ENCODE measurements at regions not wholly inside any gene's neighbourhood (a gene's known extent, or its start where the extent isn't known, plus 50 kb on each side); places are given as distances from the start of the nearest gene placed in this dataset.
A peak's percentile ranks its signal among the peaks of the same experiment; 100 is the strongest.
"Not testable (repeated sequence)": the region's sequence is repeated elsewhere in the genome, so short reads cannot be mapped to it uniquely, and the experiment has no call there.

DNA sequence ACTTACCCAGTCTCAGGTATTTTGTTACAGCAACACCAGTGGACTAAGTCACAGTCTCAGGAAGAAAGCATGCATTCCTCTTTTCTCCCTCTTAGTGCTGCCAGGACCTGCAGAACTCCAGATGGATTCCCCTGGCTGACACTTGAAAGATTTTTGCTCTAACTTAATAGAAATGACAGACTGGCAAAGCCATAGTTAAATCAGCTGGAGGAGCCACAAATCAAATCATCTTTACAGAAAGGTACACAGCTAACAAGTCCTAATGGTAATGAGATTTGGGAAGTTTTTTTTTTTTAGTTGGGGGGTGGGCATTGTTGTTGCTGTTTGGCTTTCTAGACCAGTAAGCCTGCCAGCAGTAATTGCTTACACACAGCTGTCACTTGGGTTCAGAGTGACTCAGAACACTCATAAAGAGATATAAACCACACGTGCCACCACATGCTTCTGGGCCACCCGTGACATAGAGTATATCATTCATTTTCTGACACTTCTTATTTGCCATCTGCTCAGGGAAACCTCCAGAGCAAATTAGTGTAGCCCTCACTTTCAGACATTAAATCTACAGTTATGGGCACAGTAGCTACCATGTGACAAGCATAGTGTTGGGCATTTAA lies 72.4 kb downstream of the FH start:
- no peak for DNase-seq

DNA sequence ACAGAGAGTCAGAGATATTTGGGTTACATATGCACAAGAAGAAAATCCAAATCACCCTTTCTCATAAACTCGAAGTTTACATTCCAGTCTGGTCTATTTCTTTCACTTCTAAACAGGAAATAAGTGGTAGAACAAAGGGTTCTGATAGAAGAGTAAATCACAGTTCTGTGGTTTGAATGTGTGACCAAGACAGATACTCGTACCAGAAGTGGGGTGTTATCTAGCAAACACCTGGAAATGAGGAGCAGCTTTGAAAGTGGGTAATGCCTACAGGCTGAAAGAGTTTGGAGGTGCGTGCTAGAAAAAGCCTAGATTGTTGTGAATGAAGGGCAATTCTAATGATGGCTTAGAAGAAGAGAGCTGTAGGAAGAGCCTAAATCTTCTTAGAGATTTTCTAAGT lies 74.7 kb downstream of the FH start:
- no peak for DNase-seq

DNA sequence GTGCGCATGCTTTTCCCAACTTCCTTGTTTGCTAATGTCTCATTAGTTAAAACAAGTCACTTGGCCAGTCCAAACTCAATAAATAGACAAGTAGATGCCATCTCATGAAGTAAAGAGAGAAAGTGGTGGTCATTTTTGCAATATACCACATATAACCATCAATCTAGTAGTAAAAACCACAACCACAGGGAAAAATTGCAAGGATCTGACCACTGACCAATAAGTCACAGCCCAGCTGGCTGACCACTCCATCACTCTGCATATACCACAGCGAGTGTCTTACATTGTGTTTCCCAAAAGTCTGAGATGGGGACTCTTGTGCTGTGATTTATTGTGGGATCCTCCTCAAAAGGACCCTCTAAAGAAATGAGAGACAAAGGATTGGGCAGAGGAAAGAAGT lies 76.0 kb downstream of the FH start:
- DNase-seq, result no peak

DNA sequence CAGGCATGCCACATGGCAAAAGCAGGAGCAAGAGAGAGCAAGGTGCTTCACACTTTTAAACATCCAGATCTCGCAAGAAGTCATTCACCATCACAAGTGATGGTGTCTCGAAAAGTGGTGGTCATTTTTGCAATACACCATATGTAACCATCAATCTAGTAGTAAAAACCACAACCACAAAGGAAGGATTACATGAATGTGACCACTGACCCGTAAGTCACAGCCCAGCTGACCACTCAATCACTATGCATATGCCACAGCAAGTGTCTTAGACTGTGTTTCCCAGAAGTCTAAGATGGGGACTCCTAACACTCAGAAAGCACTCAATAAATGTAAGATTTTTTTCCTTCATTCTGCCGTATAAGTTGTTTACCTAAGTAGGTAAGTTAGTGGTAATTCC lies 76.9 kb downstream of the FH start:
- no peak for DNase-seq

DNA sequence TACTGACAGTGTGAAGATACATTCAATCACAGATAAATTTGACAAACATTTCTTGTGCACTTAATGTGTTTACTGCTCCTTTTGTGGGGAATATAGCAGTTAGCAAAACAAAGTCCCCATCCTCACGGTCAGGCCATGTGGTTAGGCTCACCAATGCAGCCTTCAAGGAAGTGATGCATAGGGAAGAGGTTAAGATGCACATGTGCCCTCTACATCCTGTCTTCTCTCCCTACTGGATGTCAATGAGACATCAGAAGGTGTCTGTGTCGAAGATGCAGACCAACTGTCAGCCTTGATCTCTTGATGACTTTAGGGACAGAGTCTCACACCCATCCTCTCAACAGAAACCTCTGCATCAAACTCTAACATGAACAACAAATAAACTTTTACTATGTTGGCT lies 78.7 kb downstream of the FH start:
- no peak for DNase-seq

DNA sequence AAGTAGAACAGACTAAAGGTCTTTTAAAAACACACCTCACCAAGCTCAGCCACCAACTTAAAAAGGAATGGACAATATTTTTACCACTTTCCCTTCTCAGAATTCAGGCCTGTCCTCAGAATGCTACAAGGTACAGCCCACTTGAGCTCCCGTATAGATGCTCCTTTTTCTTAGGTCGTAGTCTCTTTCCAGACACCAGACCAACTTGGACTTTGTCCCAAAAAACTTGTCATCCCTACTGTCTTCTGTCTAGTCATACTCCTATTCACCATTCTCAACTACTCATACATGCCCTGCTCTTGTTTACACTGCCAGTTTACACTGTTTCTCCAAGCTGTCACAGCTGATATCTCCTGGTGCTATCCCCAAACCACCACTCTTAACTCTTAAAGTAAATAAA lies 80.9 kb downstream of the FH start:
- not testable (repeated sequence) for DNase-seq

DNA sequence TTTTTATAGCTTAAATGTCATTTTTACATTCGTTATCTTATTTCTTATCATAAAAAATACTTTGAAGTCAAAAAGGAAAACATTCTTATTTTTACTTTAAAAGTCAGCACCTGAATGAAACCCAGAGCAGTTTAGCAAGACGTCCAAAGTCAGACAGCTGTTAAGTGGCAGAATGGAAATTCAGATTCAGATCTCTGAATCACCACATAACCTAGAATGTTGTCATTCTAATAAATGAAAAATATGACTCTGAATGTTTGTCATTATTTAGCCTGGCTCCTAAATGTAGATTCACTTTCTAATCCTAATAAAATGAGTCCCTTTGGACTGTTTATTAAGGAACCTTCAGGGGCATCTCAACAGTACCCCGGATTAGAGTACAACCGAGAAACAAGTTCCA lies 75.2 kb upstream of the RGS7 start:
- DNase-seq, result no peak

DNA sequence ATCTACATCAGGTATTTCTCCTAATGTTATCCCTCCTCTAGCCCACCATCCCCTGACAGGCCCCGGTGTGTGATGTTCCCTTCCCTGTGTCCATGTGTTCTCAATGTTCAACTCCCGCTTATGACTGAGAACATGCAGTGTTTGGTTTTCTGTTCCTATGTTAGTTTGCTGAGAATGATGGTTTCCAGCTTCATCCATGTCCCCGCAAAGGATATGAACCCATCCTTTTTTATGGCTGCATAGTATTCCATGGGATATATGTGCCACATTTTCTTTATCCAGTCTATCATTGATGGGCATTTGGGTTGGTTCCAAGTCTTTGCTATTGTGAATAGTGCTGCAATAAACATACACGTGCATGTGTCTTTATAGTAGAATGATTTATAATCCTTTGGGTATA lies 68.1 kb upstream of the RGS7 start:
- not testable (repeated sequence) for DNase-seq

DNA sequence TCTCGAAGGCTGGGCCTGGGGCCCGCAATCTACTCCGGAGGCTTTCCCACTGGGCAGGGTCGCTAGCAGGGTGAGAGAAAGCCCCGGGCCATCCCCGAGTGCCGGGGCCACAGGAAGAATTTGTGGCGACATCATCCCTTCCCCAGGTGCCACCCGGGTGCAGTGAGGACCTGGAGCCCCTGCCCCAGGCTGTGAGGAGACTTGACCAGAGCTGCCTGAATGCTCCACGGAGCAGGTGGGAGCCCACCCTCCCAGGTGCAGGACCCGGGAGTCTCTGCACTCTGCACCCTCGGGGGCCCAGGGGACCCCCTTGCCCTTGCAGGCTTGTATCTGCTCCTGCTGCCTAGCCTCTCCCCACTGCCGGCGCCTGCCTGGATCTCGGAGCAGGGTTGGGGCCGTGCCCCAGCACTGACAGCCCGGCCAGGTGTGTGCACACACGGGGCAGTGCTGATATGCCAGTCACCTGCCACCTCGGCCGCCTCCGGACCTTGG lies 67.5 kb upstream of the RGS7 start:
- no peak for DNase-seq

DNA sequence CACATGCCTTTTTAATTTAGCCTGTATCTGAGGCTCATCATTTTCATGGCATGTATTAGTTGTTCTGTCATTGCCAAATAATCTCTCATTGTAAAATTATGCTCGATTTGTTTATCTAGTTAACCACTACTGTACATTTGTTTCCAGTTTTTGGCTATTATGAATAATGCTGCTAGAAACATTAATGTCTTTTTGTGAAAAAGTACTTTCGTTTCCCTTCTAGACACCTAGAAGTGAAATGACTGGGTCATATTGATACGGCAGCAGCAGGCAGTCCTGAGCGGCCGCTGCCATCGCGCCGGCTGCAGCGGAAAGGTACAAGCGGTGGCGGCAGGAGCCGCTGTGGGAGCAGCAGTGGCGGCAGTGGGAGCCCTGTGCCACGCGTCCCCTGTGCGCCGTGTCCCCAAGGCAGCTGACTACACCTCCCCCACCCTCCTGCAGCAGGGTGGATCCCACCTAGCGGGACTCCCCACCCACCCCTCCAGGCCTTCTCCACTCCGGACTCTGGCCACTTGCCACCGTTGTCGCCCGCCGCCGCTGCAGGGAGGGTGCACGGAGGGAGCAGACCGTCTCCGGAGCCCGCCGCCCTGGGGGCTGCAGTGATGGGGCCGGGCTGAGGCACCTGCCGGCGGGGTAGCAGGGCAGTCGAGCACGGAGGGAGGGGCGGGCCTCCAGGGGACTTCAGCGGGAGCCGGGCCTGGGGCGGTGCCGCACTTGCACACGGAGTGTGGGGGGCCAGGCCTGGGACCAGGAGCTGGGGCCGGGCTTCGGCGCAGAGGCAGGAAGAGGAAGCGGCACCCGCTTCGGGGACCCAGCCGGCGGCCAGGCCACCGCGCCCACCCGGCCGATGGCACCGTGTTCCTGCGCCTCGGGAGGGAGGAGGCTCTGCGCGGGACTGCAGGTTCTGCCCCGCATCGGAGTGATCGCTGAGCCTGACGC lies 66.8 kb upstream of the RGS7 start:
- DNase-seq, result peak; percentile 16

DNA sequence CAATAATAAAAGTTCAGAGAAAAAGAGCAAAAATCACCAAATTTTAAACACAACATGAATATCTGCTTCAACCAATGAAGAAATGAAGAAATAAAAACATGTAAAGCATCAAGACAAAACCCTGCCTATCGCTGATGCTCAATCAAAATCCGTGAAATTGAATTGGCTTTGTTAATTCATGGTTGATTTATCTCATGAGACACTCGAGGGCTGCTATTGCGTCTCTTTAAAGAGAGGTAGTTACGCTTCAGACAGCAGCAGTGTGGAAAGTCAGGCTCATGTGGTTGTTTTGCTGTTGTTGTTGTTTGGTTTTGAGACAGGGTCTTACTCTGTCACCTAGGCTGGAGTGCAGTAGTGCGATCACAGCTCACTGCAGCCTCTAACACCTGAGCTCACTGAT lies 65.5 kb upstream of the RGS7 start:
- no peak for DNase-seq

DNA sequence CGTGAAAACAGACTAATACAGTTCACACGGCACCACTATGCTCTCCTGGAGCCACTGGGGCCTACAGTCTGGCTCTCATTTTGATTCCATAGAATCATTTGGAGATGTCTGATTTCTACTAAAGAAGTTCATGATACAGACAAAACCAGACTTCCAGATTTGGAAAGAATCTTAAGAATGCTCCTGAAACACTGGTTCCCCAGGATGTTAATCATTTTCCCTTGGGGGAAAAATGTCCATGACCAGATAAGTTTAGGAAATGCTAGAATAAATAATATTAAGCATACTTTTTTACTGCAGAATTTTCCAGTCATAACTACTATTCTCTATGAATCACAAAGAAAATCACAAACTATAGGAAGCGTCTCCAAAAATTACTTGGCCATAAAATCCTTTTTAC lies 63.0 kb upstream of the RGS7 start:
- no peak for DNase-seq

DNA sequence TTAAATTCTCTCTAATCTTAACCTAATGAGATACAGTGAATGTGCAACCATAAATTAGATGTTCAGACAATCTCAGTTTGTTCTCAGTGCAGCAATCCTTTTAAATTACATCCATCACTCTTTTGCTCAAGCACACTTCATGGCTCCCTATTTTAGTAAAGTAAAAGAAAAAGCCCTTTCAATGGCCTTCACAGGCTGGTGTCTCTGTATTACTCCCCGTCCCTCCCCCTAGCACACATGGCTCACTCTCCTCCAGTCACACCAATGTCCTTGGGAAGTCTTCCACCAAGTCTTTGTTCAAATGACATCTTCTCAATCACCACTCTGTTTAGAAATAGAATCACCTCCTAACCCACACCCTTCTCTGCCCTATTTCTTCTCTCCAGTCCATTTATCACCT lies 60.3 kb upstream of the RGS7 start:
- DNase-seq, result no peak

DNA sequence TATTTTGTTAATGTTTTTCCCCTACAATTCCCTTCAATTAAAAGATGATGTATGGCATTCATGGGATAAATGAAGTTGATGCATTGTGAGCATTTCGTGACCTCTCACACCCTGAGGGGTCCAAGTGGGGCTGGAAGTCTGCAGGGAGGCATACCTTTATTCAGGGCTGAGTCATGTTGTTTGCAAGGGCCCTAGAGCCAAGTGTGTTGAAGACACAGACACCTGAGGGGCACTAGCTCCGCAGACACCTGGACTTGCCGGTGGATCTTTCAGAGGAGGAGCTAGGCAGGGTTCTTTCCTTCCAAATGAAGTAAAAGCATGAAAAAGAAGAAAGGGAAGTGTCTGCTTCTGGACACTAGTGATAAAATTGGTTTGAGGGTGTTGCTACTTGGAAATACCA lies 57.0 kb upstream of the RGS7 start:
- no peak for DNase-seq

DNA sequence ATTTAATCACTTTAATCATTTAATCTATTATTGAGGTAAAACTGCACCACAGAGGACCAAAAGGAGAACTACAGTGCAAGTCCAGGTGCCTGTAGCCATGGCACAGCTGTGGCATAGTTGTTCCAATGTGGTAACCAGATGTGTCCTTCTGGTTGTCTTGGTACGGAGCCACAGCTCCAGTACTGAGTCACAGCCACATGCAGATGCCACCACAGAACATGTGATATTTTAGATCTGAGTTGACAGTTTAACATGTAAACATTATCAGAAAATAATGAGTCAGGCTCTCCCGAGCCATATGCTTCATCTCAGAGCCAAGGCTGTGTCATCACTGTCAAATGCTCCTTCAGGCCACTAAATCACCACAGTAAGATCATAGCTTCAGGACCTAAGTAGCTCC lies 56.4 kb upstream of the RGS7 start:
- no peak for DNase-seq

DNA sequence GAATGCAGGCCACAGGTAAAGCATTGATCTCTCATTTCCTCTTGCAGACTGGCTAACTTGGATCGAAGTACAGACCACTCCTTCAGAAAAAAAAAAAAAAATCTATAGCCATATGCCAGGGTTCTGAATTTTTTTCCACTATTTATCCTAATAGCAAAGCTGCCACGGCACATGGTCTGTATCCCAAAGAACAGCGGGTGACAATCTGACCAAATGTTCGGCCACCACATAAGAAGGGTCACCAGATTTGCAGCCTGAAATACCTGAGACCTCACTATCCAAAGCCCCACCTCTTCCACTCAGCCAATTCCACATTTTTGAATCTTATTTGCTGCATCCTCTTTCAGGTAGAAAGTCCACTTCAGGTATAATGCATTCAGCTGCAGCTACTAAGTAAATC lies 55.6 kb upstream of the RGS7 start:
- DNase-seq, result no peak

DNA sequence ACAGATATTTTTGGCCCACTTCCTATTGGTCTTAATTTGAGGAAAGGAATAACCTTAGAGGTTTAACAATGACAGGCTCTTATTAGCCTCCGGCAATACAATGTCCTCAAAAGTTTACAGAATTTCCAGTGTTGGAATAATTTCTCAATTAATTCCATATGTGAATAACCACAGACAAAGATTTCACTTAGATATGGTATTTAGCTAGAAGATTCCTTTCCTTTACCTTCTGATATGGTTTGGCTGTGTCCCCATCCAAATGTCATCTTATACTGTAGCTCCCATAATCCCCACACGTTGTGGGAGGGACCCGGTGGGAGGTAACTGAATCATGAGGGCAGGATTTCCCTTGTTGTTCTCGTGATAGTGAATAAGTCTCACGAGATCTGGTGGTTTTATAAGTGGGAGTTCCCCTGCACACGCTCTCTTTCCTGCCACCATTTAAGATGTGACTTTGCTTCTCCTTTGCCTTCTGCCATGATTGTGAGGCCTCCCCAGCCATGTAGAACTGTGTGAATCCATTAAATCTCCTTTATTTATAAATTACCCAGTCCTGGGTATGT lies 54.9 kb upstream of the RGS7 start:
- no peak for DNase-seq

DNA sequence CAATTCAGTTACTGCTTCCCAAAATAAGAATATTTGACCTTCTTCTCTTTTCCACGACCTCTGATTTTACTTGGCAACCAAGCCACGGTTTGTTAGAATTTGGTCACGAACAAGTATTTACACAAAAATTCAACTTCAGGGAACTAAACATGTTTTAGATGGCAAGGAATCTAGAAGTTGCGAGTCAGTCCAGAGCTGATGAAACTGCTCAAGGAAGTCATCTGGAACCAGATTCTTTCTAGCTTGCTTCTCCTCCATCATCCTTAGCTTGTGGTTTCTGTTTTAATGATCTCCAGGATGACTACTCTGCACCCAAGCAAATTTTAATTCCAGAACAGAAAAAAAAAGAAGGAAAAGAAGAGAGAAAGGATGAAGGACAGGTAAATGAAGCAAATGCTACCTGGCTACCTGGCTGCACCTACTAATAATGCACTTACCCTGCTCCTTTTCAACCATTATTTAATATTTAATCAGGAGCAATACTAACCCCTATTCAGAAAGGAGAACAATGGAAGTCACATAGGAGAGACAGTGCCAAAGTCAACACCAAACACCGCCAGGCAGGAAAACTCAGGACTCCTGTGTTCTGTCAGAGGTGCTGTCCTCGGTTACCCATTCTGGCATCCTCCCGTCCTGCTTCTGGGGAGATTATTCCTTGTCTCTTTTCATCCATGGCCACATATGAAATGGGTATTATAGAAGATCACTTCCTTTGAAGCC lies 54.2 kb upstream of the RGS7 start:
- DNase-seq, result no peak

DNA sequence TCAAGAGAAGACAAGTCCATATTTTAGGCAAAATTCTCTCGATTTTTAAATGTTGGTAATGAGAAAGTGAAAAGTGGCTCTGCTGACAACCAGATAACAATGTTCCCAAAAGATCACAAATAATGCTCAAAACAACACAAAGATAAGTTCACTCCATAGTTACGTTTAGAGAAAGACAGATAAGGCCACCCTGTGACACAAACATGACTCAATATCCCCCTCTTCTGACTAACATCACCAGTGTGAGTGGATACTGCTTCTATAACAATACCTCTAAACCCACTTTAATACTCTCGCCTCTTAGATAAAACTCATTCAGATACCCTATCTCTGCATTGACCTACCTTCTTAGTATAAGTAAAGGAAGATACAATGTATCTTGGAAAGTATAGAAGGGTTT lies 51.2 kb upstream of the RGS7 start:
- no peak for DNase-seq

All from NCI-H2227 treated with DMSO at 0.1 percent for 48 hours (cell line).